ENCODE measurements at regions not wholly inside any gene's neighbourhood (a gene's known extent, or its start where the extent isn't known, plus 50 kb on each side); places are given as distances from the start of the nearest gene placed in this dataset.

- no peak for TF ChIP-seq MYBL2 (IDR thresholded peaks at IDR 0.05; ENCODE audit: low read depth)
- TF ChIP-seq MYBL2 (CRISPR knock-in tag; IDR thresholded peaks at IDR 0.05; ENCODE audit: borderline replicate concordance) = no peak
- no peak for TF ChIP-seq GTF2F1 (IDR thresholded peaks at IDR 0.05; ENCODE audit: low read depth, low read length)
- no peak for TF ChIP-seq ELF2 (CRISPR knock-in tag; IDR thresholded peaks at IDR 0.05)
- no peak for TF ChIP-seq MCM5 (IDR thresholded peaks at IDR 0.05; ENCODE audit: low read depth)
- no peak for TF ChIP-seq ZNF384 (IDR thresholded peaks at IDR 0.05; ENCODE audit: low read depth, low read length)
- no peak for TF ChIP-seq ZNF133 (CRISPR knock-in tag; IDR thresholded peaks at IDR 0.05)
- TF ChIP-seq ZNF76 (CRISPR knock-in tag; IDR thresholded peaks at IDR 0.05; ENCODE audit: borderline replicate concordance) = no peak
- TF ChIP-seq RNF219 (CRISPR knock-in tag; IDR thresholded peaks at IDR 0.05) = no peak
Observed at GRCh38 chr2:198438331-198438730, 633.9 kb downstream of the PLCL1 start (continued).

GRCh38 chr2:198424112-198424511 is 619.7 kb downstream of the PLCL1 start:
- WGBS (ENCODE audit: insufficient coverage, low coverage, missing lambda C conversion rate) = 0% methylated on average over 1 of the region's 1 CpG
- no peaks in the 10 kb centered on the region for H4K20me1 ChIP-seq (replicated peaks; ENCODE audit: control insufficient read depth, insufficient read depth, low read length)
- intact Hi-C loops (cut with micrococcal nuclease) = no loop called here
- no peak for TF ChIP-seq POLR2B (IDR thresholded peaks at IDR 0.05; ENCODE audit: low read depth, partially characterized antibody)
- TF ChIP-seq ZNF740 (CRISPR knock-in tag; IDR thresholded peaks at IDR 0.05) = no peak
- no peak for TF ChIP-seq ZNF740 (tag; IDR thresholded peaks at IDR 0.05)
- TF ChIP-seq TRIM28 (IDR thresholded peaks at IDR 0.05) = no peak
- no peak for TF ChIP-seq ZNF41 (CRISPR knock-in tag; conservative IDR thresholded peaks at IDR 0.05)
- no peak for TF ChIP-seq NRF1 (conservative IDR thresholded peaks at IDR 0.05 in 1 of 2, IDR thresholded peaks at IDR 0.05 in 1 of 2)
- TF ChIP-seq ZFP91 (CRISPR knock-in tag; IDR thresholded peaks at IDR 0.05) = no peak
- TF ChIP-seq MLLT1 (IDR thresholded peaks at IDR 0.05) = no peak

More at GRCh38 chr2:198424112-198424511, 619.7 kb downstream of the PLCL1 start:
- H3K27ac ChIP-seq (ENCODE audit: extremely low read depth, low read depth, low read length) = no peak overlapping the region
- no peaks in the 10 kb centered on the region for H3K9me3 ChIP-seq (replicated peaks; ENCODE audit: control insufficient read depth, insufficient read depth, low read depth, low read length)
- H3K79me2 ChIP-seq (ENCODE audit: control insufficient read depth, insufficient read depth, low read length) = no peaks in the 10 kb centered on the region
- in situ Hi-C loops (cut with MboI) = no loop called here
- no peaks in the 10 kb centered on the region for H3K27me3 ChIP-seq (ENCODE audit: control insufficient read depth in 2 of 2, insufficient read depth in 2 of 2, low read length in 2 of 2)
- FAIRE-seq (no peak), DNase-seq (ENCODE audit: extremely low read depth in 1 of 4, low spot score in 3 of 4) (no peak), ATAC-seq (no peak)
- BruUV-seq (replicated peaks) = no TSS peak
- no peak overlapping the region for H3K9ac ChIP-seq (ENCODE audit: insufficient read depth in 1 of 2, low read depth in 2 of 2, low read length in 2 of 2)
- no peak overlapping the region for H2AFZ ChIP-seq (ENCODE audit: low read depth, low read length)
- H3K36me3 ChIP-seq (ENCODE audit: control insufficient read depth, insufficient read depth, low read length) = no peaks in the 10 kb centered on the region
- H3K4me1 ChIP-seq (replicated peaks in 1 of 2; ENCODE audit: control insufficient read depth in 2 of 2, insufficient read depth in 2 of 2, low read length in 2 of 2) = no peaks in the 10 kb centered on the region
- H3K9me1 ChIP-seq (ENCODE audit: control insufficient read depth, insufficient read depth, low read length) = no peaks in the 10 kb centered on the region
- POLR2A ChIA-PET = no interaction called here
- H3K4me2 ChIP-seq (ENCODE audit: insufficient read depth, low read length) = no peak overlapping the region
- no peak overlapping the region for H3K4me3 ChIP-seq
- CTCF ChIA-PET (ENCODE audit: low intra/inter-chr PET ratio) = no interaction called here
